NCI-H526 treated with DMSO at 0.1 percent for 48 hours (cell line): ENCODE measurements at regions not wholly inside any gene's neighbourhood (a gene's known extent, or its start where the extent isn't known, plus 50 kb on each side); places are given as distances from the start of the nearest gene placed in this dataset.

Experiments
- DNase-seq: peaks from one replicate; lab custom pipeline; 2025; lab: John Stamatoyannopoulos, UW

- DNase-seq = no peak
Measured at GRCh38 chr4:60794372-60794771, 405.8 kb upstream of the ADGRL3 start.

- DNase-seq = no peak
Measured at GRCh38 chr4:60799214-60799613, 400.9 kb upstream of the ADGRL3 start.

GRCh38 chr4:60800701-60801100, 399.4 kb upstream of the ADGRL3 start:
- no peak for DNase-seq

GRCh38 chr4:60805500-60806313, 394.4 kb upstream of the ADGRL3 start:
- DNase-seq = peak; percentile 14

- DNase-seq = no peak
Measured at GRCh38 chr4:60808726-60809485, 391.2 kb upstream of the ADGRL3 start.

GRCh38 chr4:60809486-60809800, 390.7 kb upstream of the ADGRL3 start:
- DNase-seq = no peak

- DNase-seq = no peak
Measured at GRCh38 chr4:60812811-60813210, 387.3 kb upstream of the ADGRL3 start.

GRCh38 chr4:60814549-60814948, 385.6 kb upstream of the ADGRL3 start:
- DNase-seq = no peak

- DNase-seq = no peak
Measured at GRCh38 chr4:60817609-60818008, 382.5 kb upstream of the ADGRL3 start.

- no peak for DNase-seq
Measured at GRCh38 chr4:60822986-60823385, 377.1 kb upstream of the ADGRL3 start.

- no peak for DNase-seq
Measured at GRCh38 chr4:60840020-60840419, 360.1 kb upstream of the ADGRL3 start.

- DNase-seq = no peak
Measured at GRCh38 chr4:60846678-60847077, 353.4 kb upstream of the ADGRL3 start.

- DNase-seq = no peak
Measured at GRCh38 chr4:60847614-60848013, 352.5 kb upstream of the ADGRL3 start.

- no peak for DNase-seq
Measured at GRCh38 chr4:60857130-60857753, 342.9 kb upstream of the ADGRL3 start.

- no peak for DNase-seq
Measured at GRCh38 chr4:60863442-60863841, 336.7 kb upstream of the ADGRL3 start.

- DNase-seq = no peak
Measured at GRCh38 chr4:60865273-60865672, 334.9 kb upstream of the ADGRL3 start.

- no peak for DNase-seq
Measured at GRCh38 chr4:60868232-60868960, 331.7 kb upstream of the ADGRL3 start.

GRCh38 chr4:60879135-60879701, 320.9 kb upstream of the ADGRL3 start:
- no peak for DNase-seq

GRCh38 chr4:60884587-60884986, 315.5 kb upstream of the ADGRL3 start:
- DNase-seq = no peak

GRCh38 chr4:60885011-60885410, 315.1 kb upstream of the ADGRL3 start:
- no peak for DNase-seq

GRCh38 chr4:60890743-60891142, 309.4 kb upstream of the ADGRL3 start:
- DNase-seq = no peak

- DNase-seq = no peak
Measured at GRCh38 chr4:60891947-60892346, 308.2 kb upstream of the ADGRL3 start.
